ENCODE measurements at regions not wholly inside any gene's neighbourhood (a gene's known extent, or its start where the extent isn't known, plus 50 kb on each side); places are given as distances from the start of the nearest gene placed in this dataset.

DNA sequence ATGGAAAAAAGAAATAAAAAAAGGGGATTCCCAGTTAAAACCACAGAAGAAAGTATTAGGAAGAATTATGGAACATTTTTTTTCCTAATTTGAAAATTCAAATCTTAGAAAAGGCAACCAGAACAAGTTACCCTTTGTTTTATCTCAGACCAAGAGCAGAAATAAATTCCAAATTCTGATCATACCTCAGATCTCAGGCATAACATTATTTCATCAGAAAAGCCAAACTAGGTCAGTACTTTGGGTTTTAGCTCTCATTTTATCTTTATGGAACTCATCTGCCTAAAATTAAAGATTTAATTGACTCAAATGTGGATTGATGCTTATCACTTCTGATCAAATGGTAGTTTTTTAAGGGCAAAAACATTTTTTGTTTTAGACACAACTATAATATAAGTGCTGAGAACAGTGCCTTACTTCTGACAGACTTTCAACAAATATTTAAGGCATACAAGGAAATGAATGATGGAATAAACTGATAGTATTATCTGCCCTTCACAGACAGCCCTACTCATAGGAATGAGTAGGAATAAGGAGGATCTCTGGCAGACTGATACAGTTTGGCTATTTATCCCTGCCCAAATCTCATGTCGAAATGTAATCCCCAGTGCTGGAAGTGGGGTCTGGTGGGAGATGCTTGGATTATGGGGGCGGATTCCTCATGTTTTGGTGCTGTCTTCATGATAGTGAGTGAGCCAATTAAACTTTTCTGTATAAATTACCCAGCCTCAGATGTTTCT is 245.3 kb upstream of the PITX2 start:
- Histone ChIP-seq H3K9ac (ENCODE audit: insufficient read depth in 1 of 2, low read depth in 2 of 2, low read length in 2 of 2) (no peak overlapping the region), H2AFZ (ENCODE audit: low read depth, low read length) (no peak overlapping the region), H3K4me2 (ENCODE audit: insufficient read depth, low read length) (no peak overlapping the region), H3K4me1 (replicated peaks in 1 of 2; ENCODE audit: control insufficient read depth in 2 of 2, insufficient read depth in 2 of 2, low read length in 2 of 2) (no peaks in the 10 kb centered on the region), H3K9me3 (replicated peaks; ENCODE audit: control insufficient read depth, insufficient read depth, low read depth, low read length) (no peaks in the 10 kb centered on the region; the same call in 1 of the 2 replicates), H3K27ac (ENCODE audit: extremely low read depth, low read depth, low read length) (no peak overlapping the region), H3K27me3 (ENCODE audit: control insufficient read depth in 2 of 2, insufficient read depth in 2 of 2, low read length in 2 of 2) (no peaks in the 10 kb centered on the region), H3K4me3 (no peak overlapping the region), H3K79me2 (ENCODE audit: control insufficient read depth, insufficient read depth, low read length) (no peaks in the 10 kb centered on the region), H3K36me3 (ENCODE audit: control insufficient read depth, insufficient read depth, low read length) (no peaks in the 10 kb centered on the region), H4K20me1 (replicated peaks; ENCODE audit: control insufficient read depth, insufficient read depth, low read length) (no peaks in the 10 kb centered on the region), H3K9me1 (ENCODE audit: control insufficient read depth, insufficient read depth, low read length) (no peaks in the 10 kb centered on the region)
- TF ChIP-seq ZNF717 (CRISPR knock-in tag; IDR thresholded peaks at IDR 0.05) (no peak), ZFPM2 (CRISPR knock-in tag; IDR thresholded peaks at IDR 0.05) (no peak), NR3C1 (CRISPR knock-in tag; IDR thresholded peaks at IDR 0.05) (no peak), SRSF7 (optimal IDR thresholded peaks at IDR 0.05; ENCODE audit: low read depth, low read length) (no peak), CHCHD3 (CRISPR knock-in tag; IDR thresholded peaks at IDR 0.05) (no peak), ZNF124 (CRISPR knock-in tag; IDR thresholded peaks at IDR 0.05) (no peak)
- no peak for FAIRE-seq
- 0% methylated on average over 2 of the region's 2 CpGs for WGBS (ENCODE audit: insufficient coverage, low coverage, missing lambda C conversion rate)
- BruUV-seq (replicated peaks), result no TSS peak
- ATAC-seq, result no peak
- ChIA-PET CTCF (ENCODE audit: low intra/inter-chr PET ratio) (no interaction called here), POLR2A (no interaction called here)
- in situ Hi-C loops (cut with MboI), result no loop called here
- intact Hi-C loops (cut with micrococcal nuclease), result no loop called here
- no peak for DNase-seq (ENCODE audit: extremely low read depth in 1 of 4, low spot score in 3 of 4)

GRCh38 chr4:110869114-110869513 is 246.2 kb upstream of the PITX2 start:
- H2AFZ ChIP-seq (ENCODE audit: low read depth, low read length), result no peak overlapping the region
- H3K4me2 ChIP-seq (ENCODE audit: insufficient read depth, low read length), result no peak overlapping the region
- in situ Hi-C loops (cut with MboI) (no loop called here), intact Hi-C loops (cut with micrococcal nuclease) (no loop called here)
- H3K36me3 ChIP-seq (ENCODE audit: control insufficient read depth, insufficient read depth, low read length), result no peaks in the 10 kb centered on the region
- no peaks in the 10 kb centered on the region for H4K20me1 ChIP-seq (replicated peaks; ENCODE audit: control insufficient read depth, insufficient read depth, low read length)
- CTCF ChIA-PET (ENCODE audit: low intra/inter-chr PET ratio), result no interaction called here
- ATAC-seq (no peak), DNase-seq (ENCODE audit: extremely low read depth in 1 of 4, low spot score in 3 of 4) (no peak), FAIRE-seq (no peak)
- no peak overlapping the region for H3K27ac ChIP-seq (ENCODE audit: extremely low read depth, low read depth, low read length)
- H3K27me3 ChIP-seq (ENCODE audit: control insufficient read depth in 2 of 2, insufficient read depth in 2 of 2, low read length in 2 of 2), result no peaks in the 10 kb centered on the region
- no peaks in the 10 kb centered on the region for H3K79me2 ChIP-seq (ENCODE audit: control insufficient read depth, insufficient read depth, low read length)
- BruUV-seq (replicated peaks), result no TSS peak
- TF ChIP-seq SPI1 (IDR thresholded peaks at IDR 0.05; ENCODE audit: borderline replicate concordance, low read depth, low read length) (no peak), ZNF174 (CRISPR knock-in tag; IDR thresholded peaks at IDR 0.05) (no peak), ZNF584 (CRISPR knock-in tag; IDR thresholded peaks at IDR 0.05; ENCODE audit: low read depth) (no peak), NR4A1 (CRISPR knock-in tag; IDR thresholded peaks at IDR 0.05) (no peak), NR4A1 (tag; IDR thresholded peaks at IDR 0.05) (no peak), ETV6 (IDR thresholded peaks at IDR 0.05; ENCODE audit: borderline replicate concordance in 1 of 2, low read depth in 2 of 2, low read length in 1 of 2) (no peak), ETV6 (CRISPR knock-in tag; IDR thresholded peaks at IDR 0.05; ENCODE audit: borderline replicate concordance) (no peak), BDP1 (IDR thresholded peaks at IDR 0.05; ENCODE audit: insufficient read depth, insufficient read length) (no peak), ZNF431 (CRISPR knock-in tag; IDR thresholded peaks at IDR 0.05) (no peak), ZNF239 (CRISPR knock-in tag; IDR thresholded peaks at IDR 0.05) (no peak), CXXC5 (CRISPR knock-in tag; IDR thresholded peaks at IDR 0.05) (no peak), PHF8 (IDR thresholded peaks at IDR 0.05; ENCODE audit: borderline replicate concordance, low read length) (no peak), MAFG (tag; conservative IDR thresholded peaks at IDR 0.05) (no peak), MCM5 (IDR thresholded peaks at IDR 0.05; ENCODE audit: low read depth) (no peak)
- no peak overlapping the region for H3K4me3 ChIP-seq
- no peaks in the 10 kb centered on the region for H3K4me1 ChIP-seq (replicated peaks in 1 of 2; ENCODE audit: control insufficient read depth in 2 of 2, insufficient read depth in 2 of 2, low read length in 2 of 2)
- no peaks in the 10 kb centered on the region for H3K9me1 ChIP-seq (ENCODE audit: control insufficient read depth, insufficient read depth, low read length)
- POLR2A ChIA-PET, result no interaction called here
- no peaks in the 10 kb centered on the region; the same call in 1 of the 2 replicates for H3K9me3 ChIP-seq (replicated peaks; ENCODE audit: control insufficient read depth, insufficient read depth, low read depth, low read length)
- 0% methylated on average over 2 of the region's 2 CpGs for WGBS (ENCODE audit: insufficient coverage, low coverage, missing lambda C conversion rate)
- H3K9ac ChIP-seq (ENCODE audit: insufficient read depth in 1 of 2, low read depth in 2 of 2, low read length in 2 of 2), result no peak overlapping the region
